ENCODE measurements at regions not wholly inside any gene's neighbourhood (a gene's known extent, or its start where the extent isn't known, plus 50 kb on each side); places are given as distances from the start of the nearest gene placed in this dataset.
"Not testable (repeated sequence)": the region's sequence is repeated elsewhere in the genome, so short reads cannot be mapped to it uniquely, and the experiment has no call there.

GRCh38 chrX:13189380-13189779, 130.5 kb downstream of the ATXN3L start:
- peaks cover 3% of the 10 kb centered on the region for H3K9me3 Mint-ChIP-seq
- no peak for DNase-seq
- no peaks in the 10 kb centered on the region for H3K27me3 Mint-ChIP-seq
- H3K4me3 Mint-ChIP-seq: no peak overlapping the region
- POLR2A ChIA-PET: no interaction called here
- no peak overlapping the region for H3K27ac Mint-ChIP-seq
- H3K4me1 Mint-ChIP-seq: peaks cover 2% of the 10 kb centered on the region
- H3K36me3 Mint-ChIP-seq: peaks cover 6% of the 10 kb centered on the region
- no peak for ATAC-seq (ENCODE audit: low read depth)

- peaks cover 8% of the 10 kb centered on the region for H3K9me3 Mint-ChIP-seq
- POLR2A ChIA-PET: no interaction called here
- ATAC-seq (ENCODE audit: low read depth) (no peak), DNase-seq (no peak)
- no peak overlapping the region for H3K27ac Mint-ChIP-seq
- peaks cover 2% of the 10 kb centered on the region for H3K4me1 Mint-ChIP-seq
- H3K36me3 Mint-ChIP-seq: peaks cover 9% of the 10 kb centered on the region
- H3K27me3 Mint-ChIP-seq: no peaks in the 10 kb centered on the region
- no peak overlapping the region for H3K4me3 Mint-ChIP-seq
Measured at GRCh38 chrX:13188731-13189309, 131.0 kb downstream of the ATXN3L start.

- ATAC-seq (ENCODE audit: low read depth); H3K4me3 Mint-ChIP-seq; H3K27ac Mint-ChIP-seq; H3K36me3 Mint-ChIP-seq; H3K4me1 Mint-ChIP-seq; H3K9me3 Mint-ChIP-seq; H3K27me3 Mint-ChIP-seq; POLR2A ChIA-PET; DNase-seq: not testable (repeated sequence)
Measured at GRCh38 chrX:13186643-13187042, 133.2 kb downstream of the ATXN3L start.

- POLR2A ChIA-PET: no interaction called here
- H3K27me3 Mint-ChIP-seq: peaks cover 2% of the 10 kb centered on the region
- no peak for ATAC-seq (ENCODE audit: low read depth)
- no peak for DNase-seq
- peaks cover 3% of the 10 kb centered on the region for H3K4me1 Mint-ChIP-seq
- H3K27ac Mint-ChIP-seq: no peak overlapping the region
- no peak overlapping the region for H3K4me3 Mint-ChIP-seq
- peaks cover 9% of the 10 kb centered on the region for H3K36me3 Mint-ChIP-seq
- H3K9me3 Mint-ChIP-seq: peaks cover 10% of the 10 kb centered on the region
Measured at GRCh38 chrX:13180807-13181206, 136.4 kb upstream of the FAM9C start.

- H3K36me3 Mint-ChIP-seq: peaks cover 5% of the 10 kb centered on the region
- ATAC-seq (ENCODE audit: low read depth): no peak
Measured at GRCh38 chrX:13179586-13179985, 135.2 kb upstream of the FAM9C start.

GRCh38 chrX:13179100-13179499, 134.7 kb upstream of the FAM9C start:
- POLR2A ChIA-PET: no interaction called here
- Mint-ChIP-seq H3K9me3 (peaks cover 4% of the 10 kb centered on the region), H3K27ac (no peak overlapping the region), H3K27me3 (peaks cover 2% of the 10 kb centered on the region), H3K36me3 (peaks cover under 1% of the 10 kb centered on the region), H3K4me3 (no peak overlapping the region), H3K4me1 (peaks cover 3% of the 10 kb centered on the region)
- DNase-seq: no peak
- no peak for ATAC-seq (ENCODE audit: low read depth)

More at GRCh38 chrX:13179586-13179985, 135.2 kb upstream of the FAM9C start:
- Mint-ChIP-seq H3K27ac (no peak overlapping the region), H3K9me3 (peaks cover 8% of the 10 kb centered on the region), H3K4me1 (peaks cover 3% of the 10 kb centered on the region), H3K27me3 (peaks cover 2% of the 10 kb centered on the region), H3K4me3 (no peak overlapping the region)
- no peak for DNase-seq
- POLR2A ChIA-PET: no interaction called here

GRCh38 chrX:13177921-13178566, 133.6 kb upstream of the FAM9C start:
- ATAC-seq (ENCODE audit: low read depth) (no peak), DNase-seq (no peak)
- Mint-ChIP-seq H3K4me1 (peaks cover 3% of the 10 kb centered on the region), H3K4me3 (no peak overlapping the region), H3K9me3 (no peaks in the 10 kb centered on the region), H3K36me3 (no peaks in the 10 kb centered on the region), H3K27me3 (peaks cover 2% of the 10 kb centered on the region), H3K27ac (no peak overlapping the region)
- POLR2A ChIA-PET: no interaction called here

- peaks cover 1% of the 10 kb centered on the region for H3K9me3 Mint-ChIP-seq
- no peaks in the 10 kb centered on the region for H3K27me3 Mint-ChIP-seq
- DNase-seq: no peak
- POLR2A ChIA-PET: no interaction called here
- no peak overlapping the region for H3K4me3 Mint-ChIP-seq
- no peak for ATAC-seq (ENCODE audit: low read depth)
- H3K4me1 Mint-ChIP-seq: peaks cover 3% of the 10 kb centered on the region
- H3K36me3 Mint-ChIP-seq: peaks cover 2% of the 10 kb centered on the region
- no peak overlapping the region for H3K27ac Mint-ChIP-seq
Measured at GRCh38 chrX:13175056-13175455, 130.6 kb upstream of the FAM9C start.

- H3K36me3 Mint-ChIP-seq: peaks cover 14% of the 10 kb centered on the region
- no peak for DNase-seq
- peaks cover 11% of the 10 kb centered on the region for H3K9me3 Mint-ChIP-seq
- H3K27me3 Mint-ChIP-seq: no peaks in the 10 kb centered on the region
- H3K4me3 Mint-ChIP-seq: no peak overlapping the region
- POLR2A ChIA-PET: no interaction called here
- no peak overlapping the region for H3K27ac Mint-ChIP-seq
- no peak for ATAC-seq (ENCODE audit: low read depth)
- peaks cover 9% of the 10 kb centered on the region for H3K4me1 Mint-ChIP-seq
Measured at GRCh38 chrX:13170966-13171558, 126.6 kb upstream of the FAM9C start.

GRCh38 chrX:13169684-13170083, 125.3 kb upstream of the FAM9C start:
- Mint-ChIP-seq H3K9me3 (peaks cover 11% of the 10 kb centered on the region), H3K36me3 (peaks cover 14% of the 10 kb centered on the region), H3K27ac (no peak overlapping the region), H3K4me1 (peaks cover 9% of the 10 kb centered on the region), H3K27me3 (no peaks in the 10 kb centered on the region), H3K4me3 (no peak overlapping the region)
- no peak for DNase-seq
- POLR2A ChIA-PET: no interaction called here
- no peak for ATAC-seq (ENCODE audit: low read depth)

GRCh38 chrX:13168269-13168668, 123.8 kb upstream of the FAM9C start:
- Mint-ChIP-seq H3K27ac (peak overlapping the region; percentile 67), H3K4me1 (peaks cover 9% of the 10 kb centered on the region), H3K36me3 (peaks cover 14% of the 10 kb centered on the region), H3K27me3 (no peaks in the 10 kb centered on the region), H3K9me3 (peaks cover 11% of the 10 kb centered on the region), H3K4me3 (peak overlapping the region; percentile 61)
- POLR2A ChIA-PET: no interaction called here
- DNase-seq: no peak
- no peak for ATAC-seq (ENCODE audit: low read depth)

GRCh38 chrX:13167481-13168231, 123.2 kb upstream of the FAM9C start:
- ATAC-seq (ENCODE audit: low read depth) (peak; percentile 65), DNase-seq (no peak)
- Mint-ChIP-seq H3K4me1 (peaks cover 9% of the 10 kb centered on the region), H3K36me3 (peaks cover 14% of the 10 kb centered on the region), H3K27ac (peak overlapping the region; percentile 67), H3K9me3 (peaks cover 11% of the 10 kb centered on the region), H3K27me3 (no peaks in the 10 kb centered on the region), H3K4me3 (peak overlapping the region; percentile 61)
- POLR2A ChIA-PET: interaction anchor here (0.8 kb wide), 1 partner anchor 43 kb away, joined by 4 read pairs; no protein-coding TSS in a partner anchor

- H3K9me3 Mint-ChIP-seq: peaks cover 12% of the 10 kb centered on the region
- no peaks in the 10 kb centered on the region for H3K27me3 Mint-ChIP-seq
Measured at GRCh38 chrX:13165266-13166189, 121.1 kb upstream of the FAM9C start.

More at GRCh38 chrX:13165266-13166189, 121.1 kb upstream of the FAM9C start:
- DNase-seq (no peak), ATAC-seq (ENCODE audit: low read depth) (no peak)
- POLR2A ChIA-PET: no interaction called here
- Mint-ChIP-seq H3K4me3 (no peak overlapping the region), H3K36me3 (peaks cover 14% of the 10 kb centered on the region), H3K4me1 (peaks cover 11% of the 10 kb centered on the region), H3K27ac (no peak overlapping the region)
